ENCODE measurements at regions not wholly inside any gene's neighbourhood (a gene's known extent, or its start where the extent isn't known, plus 50 kb on each side); places are given as distances from the start of the nearest gene placed in this dataset.

DNA sequence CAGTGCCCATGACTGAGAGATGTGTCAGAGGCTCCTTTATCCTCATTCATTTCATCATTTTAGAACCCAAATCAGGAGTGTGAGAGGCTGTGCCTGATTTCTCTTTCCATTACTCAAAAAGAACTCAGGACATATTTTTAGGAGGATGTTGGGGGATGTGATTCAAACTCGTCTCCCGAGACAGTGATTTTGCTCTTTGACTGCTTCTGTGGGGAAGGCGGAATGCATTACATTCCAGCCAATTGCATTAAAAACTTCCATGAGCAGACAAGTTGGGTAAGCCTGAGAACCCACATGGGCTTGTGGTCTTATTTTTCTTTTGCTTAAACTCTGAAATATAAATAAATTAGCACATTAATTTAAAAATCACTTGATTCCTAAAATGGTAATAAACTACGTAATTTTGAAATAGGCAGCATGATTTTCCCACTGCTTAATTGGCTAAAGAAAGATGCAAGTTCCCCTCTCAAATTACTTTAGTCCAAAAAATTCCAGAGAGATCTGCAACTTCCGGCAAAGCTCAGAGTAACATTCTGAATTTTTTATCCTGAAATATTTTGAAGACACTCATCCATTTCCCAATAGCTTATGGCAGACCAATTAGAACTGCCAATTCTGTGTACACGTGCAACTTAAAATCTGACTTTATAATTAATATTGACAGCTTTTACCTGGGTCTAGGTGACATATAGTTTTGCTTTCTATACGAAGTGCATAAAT is 185.6 kb downstream of the C7orf25 start:
- TF ChIP-seq, protein P1, sequence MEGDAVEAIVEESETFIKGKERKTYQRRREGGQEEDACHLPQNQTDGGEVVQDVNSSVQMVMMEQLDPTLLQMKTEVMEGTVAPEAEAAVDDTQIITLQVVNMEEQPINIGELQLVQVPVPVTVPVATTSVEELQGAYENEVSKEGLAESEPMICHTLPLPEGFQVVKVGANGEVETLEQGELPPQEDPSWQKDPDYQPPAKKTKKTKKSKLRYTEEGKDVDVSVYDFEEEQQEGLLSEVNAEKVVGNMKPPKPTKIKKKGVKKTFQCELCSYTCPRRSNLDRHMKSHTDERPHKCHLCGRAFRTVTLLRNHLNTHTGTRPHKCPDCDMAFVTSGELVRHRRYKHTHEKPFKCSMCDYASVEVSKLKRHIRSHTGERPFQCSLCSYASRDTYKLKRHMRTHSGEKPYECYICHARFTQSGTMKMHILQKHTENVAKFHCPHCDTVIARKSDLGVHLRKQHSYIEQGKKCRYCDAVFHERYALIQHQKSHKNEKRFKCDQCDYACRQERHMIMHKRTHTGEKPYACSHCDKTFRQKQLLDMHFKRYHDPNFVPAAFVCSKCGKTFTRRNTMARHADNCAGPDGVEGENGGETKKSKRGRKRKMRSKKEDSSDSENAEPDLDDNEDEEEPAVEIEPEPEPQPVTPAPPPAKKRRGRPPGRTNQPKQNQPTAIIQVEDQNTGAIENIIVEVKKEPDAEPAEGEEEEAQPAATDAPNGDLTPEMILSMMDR (IDR thresholded peaks at IDR 0.05): no peak
- no peak for TF ChIP-seq POLR2A (IDR thresholded peaks at IDR 0.05)
